Testis (tissue), 2 donors: ENCODE measurements at regions not wholly inside any gene's neighbourhood (a gene's known extent, or its start where the extent isn't known, plus 50 kb on each side); places are given as distances from the start of the nearest gene placed in this dataset.

ENCODE experiments used
- DNase-seq: peaks from one replicate; pipeline ENCODE4 v3.0.0-alpha.2; 2019
- H3K27ac ChIP-seq, 2 donors: fragments of 200-600 bp; sonication (generic); one replicate each; pipeline ENCODE4 v1.5.1; 2019
- H3K27me3 ChIP-seq: fragments of 200-600 bp; sonication (generic); one replicate; pipeline ENCODE4 v1.5.1; 2019
- H3K36me3 ChIP-seq: fragments of 200-600 bp; sonication (generic); one replicate; pipeline ENCODE4 v1.5.1; 2017; ENCODE audit warnings: low read depth; ENCODE audit errors: missing control alignments
- H3K4me1 ChIP-seq: fragments of 200-600 bp; sonication (generic); one replicate; pipeline ENCODE4 v1.5.1; 2019
- H3K4me3 ChIP-seq, 2 donors: fragments of 200-600 bp; sonication (generic); one replicate each; pipeline ENCODE4 v1.5.1; 2017 to 2019
- H3K9me3 ChIP-seq: fragments of 200-600 bp; sonication (generic); one replicate; pipeline ENCODE4 v1.5.1; 2017
- POLR2A ChIP-seq: fragments of 450-650 bp; IDR thresholded peaks from one replicate; pipeline ENCODE4 v1.6.1; 2017; ENCODE audit warnings: antibody characterized with exemption, mild to moderate bottlenecking, moderate library complexity
- WGBS, 2 donors: methylation state at CpG; one replicate each; pipeline ENCODE4 v1.1.5; 2018; 5-methylcytosine and 5-hydroxymethylcytosine counted together
- intact Hi-C: fragments of 100-400 bp; cut with DNase I; formaldehyde crosslinking; loops from one replicate; pipeline ENCODE4 v1.15.1; 2023; ENCODE audit warnings: low total_unique reads
- TF ChIP-seq, protein P1 (sequence below), 3 experiments: fragments of 450-650 bp in 2 of 3; fragments of 200-600 bp in 1 of 3; sonication (generic) in 1 of 3; IDR thresholded peaks; one replicate each; pipeline ENCODE4 v1.5.1; 2016 to 2019; ENCODE audit warnings: antibody characterized with exemption in 3 of 3, mild to moderate bottlenecking in 2 of 3, moderate library complexity in 1 of 3

DNA sequence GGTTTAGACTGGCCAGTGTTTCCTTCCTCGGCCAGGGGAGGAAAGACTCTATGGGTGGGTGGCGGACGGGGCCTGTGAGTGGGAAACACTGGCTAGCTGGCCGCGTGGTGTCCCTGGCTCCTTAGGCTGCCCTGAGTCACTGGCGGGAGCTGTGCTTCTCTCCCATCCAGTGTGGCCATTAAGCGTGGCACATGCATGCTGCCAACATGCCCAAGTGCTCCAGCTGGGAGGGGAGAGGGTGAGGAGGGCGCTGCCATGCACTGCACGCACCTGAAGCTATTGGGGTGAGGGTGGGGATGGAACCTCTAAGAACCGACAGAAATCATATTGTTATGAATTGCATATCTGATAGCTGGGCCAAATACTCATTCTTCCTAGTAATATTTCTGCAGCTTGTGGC is 270.8 kb downstream of the CALCRL start:
- WGBS, 2 donors = 90 to 94% methylated on average over 6 to 10 of the region's 10 CpGs
- H3K36me3 ChIP-seq = no peaks in the 10 kb centered on the region

DNA sequence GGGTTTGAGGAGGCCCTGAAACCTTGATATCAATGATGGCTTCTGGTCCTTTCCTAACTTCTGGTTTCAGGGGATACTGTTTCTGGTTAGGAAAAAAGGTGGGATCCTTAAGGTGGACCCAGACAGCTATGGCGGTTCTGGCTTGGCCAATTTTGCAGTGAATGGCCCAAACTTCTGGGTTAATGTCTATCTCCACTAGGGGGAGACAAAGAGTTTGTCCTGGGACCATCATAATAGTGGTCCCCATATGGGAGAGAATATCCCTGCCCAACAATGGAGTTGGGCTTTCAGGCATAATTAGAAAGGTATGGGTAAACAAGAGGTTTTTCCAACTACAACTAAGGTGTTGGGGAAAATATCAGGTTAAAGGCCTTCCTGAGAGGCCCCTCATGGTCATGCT is 273.5 kb downstream of the CALCRL start:
- Histone ChIP-seq H3K27ac (no peak overlapping the region), H3K4me3 (no peak overlapping the region), H3K9me3 (no peaks in the 10 kb centered on the region), H3K36me3 (no peaks in the 10 kb centered on the region), H3K4me1 (no peaks in the 10 kb centered on the region), H3K27me3 (no peaks in the 10 kb centered on the region)
- intact Hi-C loops = no loop called here
- TF ChIP-seq, protein P1, sequence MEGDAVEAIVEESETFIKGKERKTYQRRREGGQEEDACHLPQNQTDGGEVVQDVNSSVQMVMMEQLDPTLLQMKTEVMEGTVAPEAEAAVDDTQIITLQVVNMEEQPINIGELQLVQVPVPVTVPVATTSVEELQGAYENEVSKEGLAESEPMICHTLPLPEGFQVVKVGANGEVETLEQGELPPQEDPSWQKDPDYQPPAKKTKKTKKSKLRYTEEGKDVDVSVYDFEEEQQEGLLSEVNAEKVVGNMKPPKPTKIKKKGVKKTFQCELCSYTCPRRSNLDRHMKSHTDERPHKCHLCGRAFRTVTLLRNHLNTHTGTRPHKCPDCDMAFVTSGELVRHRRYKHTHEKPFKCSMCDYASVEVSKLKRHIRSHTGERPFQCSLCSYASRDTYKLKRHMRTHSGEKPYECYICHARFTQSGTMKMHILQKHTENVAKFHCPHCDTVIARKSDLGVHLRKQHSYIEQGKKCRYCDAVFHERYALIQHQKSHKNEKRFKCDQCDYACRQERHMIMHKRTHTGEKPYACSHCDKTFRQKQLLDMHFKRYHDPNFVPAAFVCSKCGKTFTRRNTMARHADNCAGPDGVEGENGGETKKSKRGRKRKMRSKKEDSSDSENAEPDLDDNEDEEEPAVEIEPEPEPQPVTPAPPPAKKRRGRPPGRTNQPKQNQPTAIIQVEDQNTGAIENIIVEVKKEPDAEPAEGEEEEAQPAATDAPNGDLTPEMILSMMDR (IDR thresholded peaks at IDR 0.05) = peak in 1 of 3 experiments; percentile 39
- no peak for TF ChIP-seq POLR2A
- WGBS, 2 donors = 100% methylated on average over 1 of the region's 1 CpG
- DNase-seq = no peak

More for the DNA sequence above, 270.8 kb downstream of the CALCRL start:
- H3K27me3 ChIP-seq = no peaks in the 10 kb centered on the region
- intact Hi-C loops = no loop called here
- H3K4me3 ChIP-seq = no peak overlapping the region
- no peak for DNase-seq
- TF ChIP-seq, protein P1 (IDR thresholded peaks at IDR 0.05) = no peak
- no peak for TF ChIP-seq POLR2A
- H3K9me3 ChIP-seq = no peaks in the 10 kb centered on the region
- no peaks in the 10 kb centered on the region for H3K4me1 ChIP-seq
- H3K27ac ChIP-seq = no peak overlapping the region

DNA sequence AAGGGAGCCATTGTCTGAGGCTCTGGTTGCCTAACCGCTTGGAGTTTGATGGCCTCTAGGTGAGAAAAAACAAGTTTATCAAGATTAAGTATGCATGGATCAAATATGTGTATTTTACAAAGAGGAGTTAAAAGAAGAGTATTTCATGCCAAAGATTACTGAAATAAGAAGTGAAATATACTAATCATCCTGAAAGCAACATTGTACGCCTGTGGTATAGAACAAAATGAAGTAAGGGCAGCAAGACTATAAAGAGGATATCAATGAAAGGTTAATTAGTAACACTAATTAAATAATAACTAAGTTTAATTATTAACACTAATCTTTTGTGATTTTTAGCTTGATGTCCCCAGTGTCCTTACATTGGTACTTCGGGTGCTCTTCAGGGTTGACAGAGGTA is 276.7 kb downstream of the CALCRL start:
- intact Hi-C loops = no loop called here
- no peak for DNase-seq
- H3K27me3 ChIP-seq = no peaks in the 10 kb centered on the region
- H3K27ac ChIP-seq = no peak overlapping the region
- H3K4me3 ChIP-seq = no peak overlapping the region
- no peaks in the 10 kb centered on the region for H3K9me3 ChIP-seq
- 63 to 64% methylated on average over 3 of the region's 3 CpGs for WGBS, 2 donors
- H3K4me1 ChIP-seq = no peaks in the 10 kb centered on the region
- H3K36me3 ChIP-seq = no peaks in the 10 kb centered on the region
- TF ChIP-seq POLR2A = no peak
- TF ChIP-seq, protein P1 (IDR thresholded peaks at IDR 0.05) = no peak

DNA sequence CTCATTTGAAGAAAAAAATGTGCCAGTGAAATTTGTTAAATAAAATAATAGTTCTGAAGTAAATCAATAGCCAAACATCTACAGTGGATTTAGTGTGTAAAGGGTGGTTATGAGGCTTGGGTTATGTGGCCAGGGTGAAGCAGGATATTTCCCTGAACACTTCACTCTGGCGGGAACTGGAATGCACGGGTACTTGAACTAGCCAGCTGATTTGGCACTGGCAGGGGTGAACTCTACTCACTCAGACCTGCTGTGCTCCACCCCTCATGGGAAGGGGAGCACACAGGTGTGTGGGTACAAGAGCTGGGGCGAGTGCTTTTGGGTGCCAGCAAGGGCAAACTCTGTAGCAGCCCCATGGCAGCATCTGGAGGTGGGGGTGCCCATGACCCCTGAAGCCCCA is 278.2 kb downstream of the CALCRL start:
- no peak for TF ChIP-seq POLR2A
- TF ChIP-seq, protein P1 (IDR thresholded peaks at IDR 0.05) = no peak
- Histone ChIP-seq H3K4me1 (no peaks in the 10 kb centered on the region), H3K36me3 (no peaks in the 10 kb centered on the region), H3K27ac (no peak overlapping the region), H3K4me3 (no peak overlapping the region), H3K9me3 (no peaks in the 10 kb centered on the region), H3K27me3 (no peaks in the 10 kb centered on the region)
- intact Hi-C loops = no loop called here
- 87 to 89% methylated on average over 3 of the region's 3 CpGs for WGBS, 2 donors
- DNase-seq = no peak
